BJ (cell line): ENCODE measurements at regions not wholly inside any gene's neighbourhood (a gene's known extent, or its start where the extent isn't known, plus 50 kb on each side); places are given as distances from the start of the nearest gene placed in this dataset.

Experiments used
- CTCF ChIA-PET: fragments of 350-600 bp; formaldehyde crosslinking; extraction: SDS; loops from one replicate; lab custom pipeline; 2021; ENCODE audit warnings: antibody characterized with exemption, inconsistent platforms; lab: Yijun Ruan, JAX
- POLR2A ChIA-PET: fragments of 300-600 bp; sonication (Branson Sonifier 250); formaldehyde crosslinking; extraction: SDS; loops from one replicate; lab custom pipeline; 2021; ENCODE audit warnings: antibody characterized with exemption; lab: Charles Lee
- DNase-seq: peaks from one replicate; pipeline ENCODE4 v3.0.0-alpha.2; 2011; ENCODE audit warnings: low read depth
- H3K27me3 ChIP-seq: 2 replicates; pipeline ENCODE4 v1.6.0; 2011; ENCODE audit warnings: low read length; ENCODE audit not compliant: control insufficient read depth, insufficient read depth
- H3K36me3 ChIP-seq: 2 replicates; pipeline ENCODE4 v1.5.1; 2011; ENCODE audit warnings: low read length; ENCODE audit not compliant: control insufficient read depth, insufficient read depth
- H3K4me3 ChIP-seq: 2 replicates; pipeline ENCODE4 v1.5.1; 2011; ENCODE audit warnings: low read depth, mild to moderate bottlenecking, control low read depth, low read length
- TF ChIP-seq, protein P1 (sequence below): IDR thresholded peaks from 2 replicates; pipeline ENCODE4 v1.5.1; 2011; ENCODE audit warnings: low read depth, mild to moderate bottlenecking, control low read depth, inconsistent platforms, low read length, moderate library complexity; ENCODE audit not compliant: insufficient read depth

DNA sequence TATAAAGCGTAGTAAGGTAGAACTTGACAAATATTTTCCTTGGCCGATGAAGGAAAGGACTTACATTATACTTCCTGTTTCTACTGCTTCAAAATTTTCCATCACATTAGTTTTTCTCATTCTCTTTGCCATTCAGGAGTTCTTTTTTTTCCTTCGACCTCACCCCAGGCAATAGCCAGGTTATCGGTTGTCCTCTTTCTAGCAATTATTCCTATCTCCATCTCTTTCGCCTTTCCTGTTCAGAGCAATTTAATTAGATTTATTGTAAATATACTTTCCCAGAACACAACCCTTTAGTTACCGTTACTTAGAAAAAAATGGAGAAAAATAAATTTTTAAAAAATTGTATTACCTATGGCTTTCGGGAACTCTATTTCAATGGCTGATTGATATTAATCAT is 205.2 kb downstream of the KCNJ2 start:
- H3K4me3 ChIP-seq, result no peak overlapping the region
- H3K27me3 ChIP-seq, result no peaks in the 10 kb centered on the region
- TF ChIP-seq, protein P1, sequence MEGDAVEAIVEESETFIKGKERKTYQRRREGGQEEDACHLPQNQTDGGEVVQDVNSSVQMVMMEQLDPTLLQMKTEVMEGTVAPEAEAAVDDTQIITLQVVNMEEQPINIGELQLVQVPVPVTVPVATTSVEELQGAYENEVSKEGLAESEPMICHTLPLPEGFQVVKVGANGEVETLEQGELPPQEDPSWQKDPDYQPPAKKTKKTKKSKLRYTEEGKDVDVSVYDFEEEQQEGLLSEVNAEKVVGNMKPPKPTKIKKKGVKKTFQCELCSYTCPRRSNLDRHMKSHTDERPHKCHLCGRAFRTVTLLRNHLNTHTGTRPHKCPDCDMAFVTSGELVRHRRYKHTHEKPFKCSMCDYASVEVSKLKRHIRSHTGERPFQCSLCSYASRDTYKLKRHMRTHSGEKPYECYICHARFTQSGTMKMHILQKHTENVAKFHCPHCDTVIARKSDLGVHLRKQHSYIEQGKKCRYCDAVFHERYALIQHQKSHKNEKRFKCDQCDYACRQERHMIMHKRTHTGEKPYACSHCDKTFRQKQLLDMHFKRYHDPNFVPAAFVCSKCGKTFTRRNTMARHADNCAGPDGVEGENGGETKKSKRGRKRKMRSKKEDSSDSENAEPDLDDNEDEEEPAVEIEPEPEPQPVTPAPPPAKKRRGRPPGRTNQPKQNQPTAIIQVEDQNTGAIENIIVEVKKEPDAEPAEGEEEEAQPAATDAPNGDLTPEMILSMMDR, result no peak
- H3K36me3 ChIP-seq, result no peaks in the 10 kb centered on the region
- ChIA-PET POLR2A (no interaction called here), CTCF (no interaction called here)
- DNase-seq, result no peak

DNA sequence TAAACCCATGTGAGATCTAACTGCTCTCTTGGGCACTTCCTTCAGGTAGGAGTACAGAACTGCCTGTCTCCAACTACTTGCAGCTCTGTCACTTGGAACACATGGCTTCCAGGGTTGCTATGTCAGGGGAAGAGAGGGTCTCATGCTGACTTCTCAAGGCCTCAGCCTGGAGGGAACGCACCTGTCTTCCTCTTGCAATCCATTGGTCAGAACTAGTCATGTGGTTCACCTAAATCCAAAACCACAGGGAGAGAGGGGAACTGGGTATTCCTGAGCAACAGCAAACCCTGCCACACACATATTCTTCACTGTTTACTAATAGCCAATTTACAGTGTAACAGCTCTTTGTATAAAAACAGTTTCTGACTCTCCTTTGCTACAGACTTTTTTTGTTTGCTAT is 206.1 kb downstream of the KCNJ2 start:
- DNase-seq, result no peak
- H3K4me3 ChIP-seq, result no peak overlapping the region
- no peaks in the 10 kb centered on the region for H3K27me3 ChIP-seq
- CTCF ChIA-PET, result no interaction called here
- POLR2A ChIA-PET, result no interaction called here
- TF ChIP-seq, protein P1, result no peak
- H3K36me3 ChIP-seq, result no peaks in the 10 kb centered on the region

DNA sequence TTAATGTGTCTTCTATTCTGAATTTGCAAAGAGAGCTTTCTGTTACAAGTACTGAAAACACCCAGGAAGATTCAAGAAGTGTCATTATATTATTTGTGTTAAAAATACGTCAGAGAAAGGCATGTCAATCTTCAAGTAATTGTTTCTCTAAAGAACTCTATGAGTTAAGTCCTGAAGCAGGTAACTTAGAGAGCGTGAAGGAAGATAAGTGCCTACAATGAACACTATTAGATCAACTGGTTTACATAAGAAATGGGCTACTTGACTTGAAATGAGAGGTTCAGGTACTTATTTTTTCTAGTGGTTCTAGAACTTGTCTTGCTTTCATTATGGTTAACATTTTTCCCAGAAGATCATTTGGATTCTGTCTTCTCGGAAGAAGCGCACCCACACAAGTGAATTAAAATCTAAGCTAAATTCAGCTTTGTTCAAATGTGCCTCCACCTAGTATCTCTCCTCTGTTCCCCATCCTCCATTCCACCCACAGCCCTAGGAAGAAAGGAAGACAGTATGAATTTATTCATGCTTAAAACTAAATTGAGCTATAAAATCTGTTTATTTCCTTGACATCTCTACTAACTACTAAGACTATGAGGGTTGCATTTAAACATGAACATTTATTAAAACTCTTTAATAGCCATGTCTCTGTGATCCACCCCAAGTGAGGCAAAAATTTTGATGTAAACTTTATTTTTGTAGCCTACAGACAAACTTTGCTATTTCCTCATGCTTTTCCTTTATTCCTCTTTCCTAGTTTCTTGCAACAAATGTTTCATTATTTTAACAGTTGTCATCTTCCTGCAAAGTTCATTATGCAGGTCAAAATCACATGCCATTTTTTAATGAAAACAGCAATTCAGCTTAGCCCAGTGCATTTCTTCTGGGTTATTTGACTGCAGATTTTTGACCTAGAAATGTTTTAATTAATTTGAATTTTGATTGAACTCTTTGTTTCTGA is 206.8 kb downstream of the KCNJ2 start:
- Histone ChIP-seq H3K36me3 (no peaks in the 10 kb centered on the region), H3K27me3 (no peaks in the 10 kb centered on the region), H3K4me3 (no peak overlapping the region)
- DNase-seq, result no peak
- ChIA-PET CTCF (no interaction called here), POLR2A (no interaction called here)
- TF ChIP-seq, protein P1, result no peak

DNA sequence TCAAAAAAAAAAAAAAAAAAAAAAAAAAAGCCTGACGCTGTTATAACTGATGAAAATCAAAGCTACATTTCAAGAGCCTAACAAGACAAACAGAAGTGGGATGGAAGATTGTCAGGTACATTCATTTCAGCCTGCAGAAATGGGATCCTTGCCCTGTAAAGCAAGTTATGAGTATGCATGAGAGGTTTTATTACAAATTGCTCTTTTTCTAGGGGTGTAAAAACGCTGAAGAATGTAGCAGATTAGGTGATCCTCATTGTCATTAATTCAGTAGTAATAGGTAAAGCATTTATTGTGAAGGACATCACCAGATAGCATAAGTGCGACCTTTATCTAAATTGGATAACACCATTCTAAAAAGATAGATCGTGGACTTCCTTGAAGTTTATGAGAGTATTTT is 208.3 kb downstream of the KCNJ2 start:
- TF ChIP-seq, protein P1, result no peak
- no peaks in the 10 kb centered on the region for H3K27me3 ChIP-seq
- no peak for DNase-seq
- no peaks in the 10 kb centered on the region for H3K36me3 ChIP-seq
- CTCF ChIA-PET, result no interaction called here
- no peak overlapping the region for H3K4me3 ChIP-seq
- POLR2A ChIA-PET, result no interaction called here

DNA sequence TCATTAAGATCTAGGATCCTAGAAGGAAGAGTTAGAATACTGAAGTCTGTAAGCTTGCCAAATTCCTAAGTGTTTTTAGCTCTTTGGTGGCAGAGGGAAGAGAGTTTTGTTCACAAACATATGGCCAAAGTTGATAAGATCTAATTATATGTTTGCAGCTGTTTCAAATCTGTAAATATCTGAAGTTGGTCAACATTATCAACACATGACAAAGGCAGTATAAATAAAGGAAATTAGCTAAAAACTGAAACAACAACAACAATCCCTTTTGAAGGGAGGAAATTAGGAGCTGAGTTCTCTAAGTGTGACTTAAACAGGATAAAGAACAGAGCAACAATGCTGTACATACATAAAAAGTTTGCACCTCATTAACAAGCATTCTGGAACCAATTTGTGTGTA is 208.7 kb downstream of the KCNJ2 start:
- no peak overlapping the region for H3K4me3 ChIP-seq
- no peaks in the 10 kb centered on the region for H3K36me3 ChIP-seq
- no peaks in the 10 kb centered on the region for H3K27me3 ChIP-seq
- DNase-seq, result no peak
- TF ChIP-seq, protein P1, result no peak
- ChIA-PET CTCF (no interaction called here), POLR2A (no interaction called here)
